Fibroblast of peridontal ligament (primary cell): ENCODE measurements at regions not wholly inside any gene's neighbourhood (a gene's known extent, or its start where the extent isn't known, plus 50 kb on each side); places are given as distances from the start of the nearest gene placed in this dataset.
"Not testable (repeated sequence)": the region's sequence is repeated elsewhere in the genome, so short reads cannot be mapped to it uniquely, and the experiment has no call there.

ENCODE experiments used
- DNase-seq: peaks from one replicate; pipeline ENCODE4 v3.0.0-alpha.2; 2010; ENCODE audit errors: extremely low read depth

GRCh38 chr2:239604861-239605260 lies 204.0 kb upstream of the HDAC4 start:
- DNase-seq: no peak

GRCh38 chr2:239603411-239604356 lies 202.9 kb upstream of the HDAC4 start:
- DNase-seq: no peak

GRCh38 chr2:239602290-239603282 lies 201.8 kb upstream of the HDAC4 start:
- DNase-seq: no peak

- DNase-seq: no peak
Observed at GRCh38 chr2:239601880-239602279, 201.1 kb upstream of the HDAC4 start.

GRCh38 chr2:239601201-239601851 lies 200.5 kb upstream of the HDAC4 start:
- DNase-seq: no peak

- no peak for DNase-seq
Observed at GRCh38 chr2:239600650-239601049, 199.8 kb upstream of the HDAC4 start.

- no peak for DNase-seq
Observed at GRCh38 chr2:239600001-239600593, 199.3 kb upstream of the HDAC4 start.

- DNase-seq: no peak
Observed at GRCh38 chr2:239599299-239599698, 198.5 kb upstream of the HDAC4 start.

GRCh38 chr2:239598732-239599090 lies 197.9 kb upstream of the HDAC4 start:
- DNase-seq: no peak

- no peak for DNase-seq
Observed at GRCh38 chr2:239598011-239598731, 197.4 kb upstream of the HDAC4 start.

GRCh38 chr2:239597216-239597615 lies 196.4 kb upstream of the HDAC4 start:
- no peak for DNase-seq

- no peak for DNase-seq
Observed at GRCh38 chr2:239596792-239597191, 196.0 kb upstream of the HDAC4 start.

GRCh38 chr2:239596253-239596652 lies 195.4 kb upstream of the HDAC4 start:
- no peak for DNase-seq

GRCh38 chr2:239595726-239596125 lies 194.9 kb upstream of the HDAC4 start:
- DNase-seq: no peak

- DNase-seq: no peak
Observed at GRCh38 chr2:239594772-239595608, 194.2 kb upstream of the HDAC4 start.

- DNase-seq: no peak
Observed at GRCh38 chr2:239594019-239594771, 193.4 kb upstream of the HDAC4 start.

GRCh38 chr2:239593455-239593854 lies 192.6 kb upstream of the HDAC4 start:
- DNase-seq: no peak

- not testable (repeated sequence) for DNase-seq
Observed at GRCh38 chr2:239592629-239593290, 191.9 kb upstream of the HDAC4 start.
